CD4-positive, alpha-beta T cell treated with Interleukin-4 for 4 hours (primary cell): ENCODE measurements at regions not wholly inside any gene's neighbourhood (a gene's known extent, or its start where the extent isn't known, plus 50 kb on each side); places are given as distances from the start of the nearest gene placed in this dataset.

Source experiments
- DNase-seq: peaks from one replicate; pipeline ENCODE4 v3.0.0-alpha.2; 2020

DNA sequence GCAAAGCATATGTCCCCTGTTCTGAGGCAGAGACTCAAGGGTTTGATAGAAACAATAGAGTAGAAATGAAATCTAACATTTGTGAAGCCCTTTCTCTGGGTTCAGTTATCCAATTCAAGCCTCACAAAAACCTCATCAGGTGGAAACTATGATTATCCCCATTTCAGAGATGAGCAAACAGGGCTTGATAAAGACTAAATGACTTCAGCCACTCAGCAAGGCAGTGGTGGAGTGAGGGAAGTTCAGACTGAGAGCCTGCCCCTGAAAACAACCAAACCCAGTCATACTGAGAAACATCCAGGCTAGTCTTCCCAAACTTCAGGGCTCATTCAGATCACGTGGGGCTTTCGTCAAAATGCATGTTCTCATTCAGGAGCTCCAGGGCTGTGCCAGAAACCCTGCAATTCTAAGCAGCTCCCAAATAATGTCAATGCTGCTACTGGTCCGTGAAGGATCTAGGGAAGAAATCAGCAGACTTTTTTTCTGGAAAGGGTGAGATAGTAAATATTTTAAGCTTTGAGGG is 109.6 kb upstream of the KIT start:
- DNase-seq: no peak

DNA sequence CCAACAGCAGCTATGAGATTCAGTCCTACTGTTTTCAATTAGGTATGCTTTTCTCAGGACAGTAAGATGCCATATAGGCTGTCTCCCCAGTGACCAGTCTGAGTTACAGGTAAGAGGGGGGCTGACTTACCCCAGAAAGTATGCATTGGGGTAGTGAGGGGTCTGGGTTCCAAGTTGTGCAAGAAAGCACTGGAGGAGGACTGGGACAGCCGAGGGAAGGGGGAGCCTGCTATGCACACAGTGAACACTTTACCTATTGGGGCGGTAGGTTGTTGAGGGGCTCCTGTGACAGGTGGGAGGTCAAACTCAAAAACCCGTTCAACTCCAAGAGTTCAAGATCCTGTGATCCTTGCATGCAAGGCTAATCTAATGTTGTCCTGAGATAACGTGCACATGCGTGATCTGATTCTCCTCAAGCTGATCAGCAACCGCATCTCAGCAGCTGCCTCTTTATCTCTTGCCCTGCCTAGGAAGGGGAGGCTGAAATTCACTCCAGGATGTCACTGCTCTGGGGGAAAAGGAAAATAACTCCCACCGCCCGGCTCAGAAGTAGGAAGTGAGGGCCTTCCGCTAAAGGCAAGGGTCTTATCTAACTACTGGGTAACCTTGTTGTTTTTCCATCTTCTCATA is 108.8 kb upstream of the KIT start:
- no peak for DNase-seq

DNA sequence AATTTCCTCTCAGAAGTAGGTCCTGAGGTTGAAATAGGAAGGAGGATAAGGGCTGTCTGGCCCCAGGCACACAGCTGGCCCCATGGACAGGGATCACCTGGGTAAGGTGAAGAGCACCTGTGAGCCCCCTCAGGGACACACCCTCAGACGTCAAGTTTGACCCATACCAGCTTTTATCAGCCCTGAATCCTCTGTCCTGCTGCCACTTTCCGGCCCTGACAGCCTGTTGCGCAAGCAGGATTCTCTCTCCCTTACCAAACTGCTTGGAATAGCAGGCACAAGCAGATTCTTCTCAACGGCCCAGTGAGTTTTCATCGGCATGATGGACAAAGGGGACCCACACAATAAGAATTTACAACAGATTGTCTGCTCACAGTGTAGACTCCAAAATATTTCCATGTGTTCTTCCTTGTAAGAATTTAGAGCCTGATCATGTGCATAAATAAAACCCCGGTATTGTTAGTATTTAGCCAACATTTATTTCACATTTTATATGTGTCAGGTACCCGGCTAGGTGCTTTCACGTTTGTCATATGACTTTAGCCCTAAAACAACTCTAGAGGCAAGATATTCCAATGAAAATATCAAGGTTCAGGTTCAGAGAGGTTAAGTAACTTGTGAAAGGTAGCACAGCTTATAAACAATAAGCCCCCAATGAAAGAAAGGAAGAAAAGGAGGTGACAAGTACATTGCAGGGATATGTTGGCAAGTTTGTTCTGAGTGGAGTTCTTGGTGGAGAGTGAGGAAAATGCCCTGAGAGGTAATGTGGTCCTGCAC is 107.2 kb upstream of the KIT start:
- DNase-seq: no peak

DNA sequence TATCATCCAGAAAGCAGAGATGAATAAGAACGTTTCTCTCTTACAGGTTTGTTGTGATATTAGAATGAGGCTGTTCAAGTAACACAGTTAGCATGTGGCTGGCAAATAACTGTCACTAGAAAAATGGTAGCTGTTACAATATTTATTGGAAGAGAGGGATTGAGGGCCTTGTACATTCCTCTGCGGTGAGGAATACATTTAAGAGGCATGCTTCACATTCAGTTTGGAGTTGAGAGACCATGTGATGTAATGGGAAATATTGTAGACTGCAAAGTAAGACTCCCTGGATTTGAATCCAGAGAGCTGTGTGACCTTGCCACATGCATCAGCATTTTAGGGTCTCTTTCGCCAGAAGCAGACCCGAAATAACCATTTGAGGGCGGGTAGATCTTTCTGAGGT is 104.8 kb upstream of the KIT start:
- DNase-seq: no peak

DNA sequence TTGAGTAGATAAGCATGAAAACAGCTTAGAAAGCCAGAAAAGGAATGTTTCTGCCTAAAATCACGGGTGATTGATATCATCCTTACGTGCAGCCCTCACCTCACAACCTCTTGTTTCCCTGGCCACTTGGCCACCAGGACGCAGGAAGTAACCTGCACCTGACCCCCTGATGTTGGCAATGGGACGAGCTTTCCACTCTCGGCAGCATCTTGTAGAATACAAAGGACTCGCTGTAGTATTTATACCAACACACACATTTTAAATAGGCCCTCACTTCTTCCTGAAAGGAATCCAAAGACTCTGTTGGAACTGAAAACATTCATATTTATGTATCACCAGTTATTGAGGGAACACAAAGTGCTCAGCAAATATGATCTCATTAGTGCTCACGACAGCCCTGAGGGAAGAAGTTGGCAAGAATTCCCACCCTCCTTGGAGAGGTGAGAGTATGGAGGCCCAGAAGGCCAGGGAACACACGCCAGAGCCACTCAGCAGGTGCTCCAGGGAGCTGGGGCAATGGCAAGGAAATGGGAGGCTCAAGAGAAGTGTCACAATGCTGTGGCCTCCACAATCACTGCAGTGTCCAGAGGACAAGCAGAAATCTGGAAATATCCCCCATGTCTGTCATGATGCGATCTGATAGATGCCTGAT is 103.3 kb upstream of the KIT start:
- DNase-seq: no peak

DNA sequence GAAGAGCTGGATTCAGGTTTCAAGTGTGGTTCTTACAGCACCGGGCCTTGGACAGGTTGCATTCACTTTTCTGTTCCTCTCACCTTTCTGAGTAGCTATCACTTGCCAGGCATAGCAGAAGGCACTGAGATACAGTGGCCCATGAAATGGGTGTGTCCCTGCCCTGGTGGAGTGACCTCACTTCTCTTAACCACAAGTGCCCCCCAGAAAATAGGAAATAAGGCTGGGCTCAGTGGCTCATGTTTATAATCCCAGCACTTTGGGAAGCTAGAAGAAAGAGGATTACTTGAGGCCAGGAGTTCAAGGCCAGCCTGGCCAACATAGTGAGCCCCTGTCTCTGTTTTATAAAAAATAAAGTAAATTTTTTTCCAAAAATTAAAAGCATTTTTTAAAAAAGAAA is 101.7 kb upstream of the KIT start:
- DNase-seq: no peak

DNA sequence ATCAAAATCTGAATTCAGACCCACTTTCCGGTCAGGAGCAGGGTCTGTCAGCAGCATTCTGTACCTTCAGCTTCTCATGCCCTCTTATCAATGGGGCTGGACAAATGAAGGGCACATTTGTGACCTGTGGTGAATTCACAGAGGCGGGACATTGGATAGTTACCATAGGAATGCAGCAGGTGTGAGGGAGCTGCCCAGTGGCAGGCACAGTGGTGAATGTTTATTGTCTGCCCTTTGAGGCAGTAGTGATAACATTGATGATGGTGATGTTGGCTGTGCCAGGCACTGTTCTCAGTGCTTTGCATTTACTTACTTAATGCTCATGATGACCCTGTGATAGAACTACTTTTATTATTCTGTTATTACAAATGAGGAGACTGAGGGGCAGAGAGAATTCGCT is 101.2 kb upstream of the KIT start:
- DNase-seq: no peak

DNA sequence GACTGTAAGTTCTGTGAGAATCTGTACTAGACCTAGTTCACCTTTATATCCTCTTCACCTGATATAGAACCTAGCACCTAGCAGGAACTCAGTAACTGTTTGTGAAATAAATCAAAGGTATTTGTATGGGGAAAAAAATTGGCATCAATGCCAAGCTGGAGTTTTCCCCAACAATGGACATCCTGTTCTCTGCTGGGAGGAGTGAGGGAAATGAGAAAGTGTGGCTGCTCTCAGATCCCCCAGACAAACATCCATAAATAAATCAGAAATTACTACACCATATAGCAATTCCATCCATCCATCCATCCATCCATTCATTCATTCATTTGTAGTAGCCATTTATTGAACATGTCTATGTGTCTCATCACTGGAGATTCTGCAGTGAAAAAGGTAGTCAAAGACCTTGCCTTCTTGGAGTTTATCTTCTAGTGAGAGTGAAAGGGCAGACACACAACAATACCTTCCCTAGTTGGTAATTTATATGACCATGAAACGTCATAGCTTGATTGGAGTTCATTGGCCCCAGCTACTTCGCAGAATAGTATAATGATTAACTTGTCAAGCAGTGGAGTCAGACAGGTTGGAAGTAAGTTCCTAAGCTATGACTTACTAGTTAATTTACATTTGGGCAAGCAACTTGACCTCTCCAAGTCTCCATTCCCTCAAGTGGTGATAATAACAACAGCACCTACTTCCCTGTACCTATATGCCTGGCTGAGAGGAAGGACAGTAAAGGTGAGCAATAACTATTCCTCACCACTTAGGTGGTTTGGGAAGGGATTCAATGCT is 98.7 kb upstream of the KIT start:
- no peak for DNase-seq

DNA sequence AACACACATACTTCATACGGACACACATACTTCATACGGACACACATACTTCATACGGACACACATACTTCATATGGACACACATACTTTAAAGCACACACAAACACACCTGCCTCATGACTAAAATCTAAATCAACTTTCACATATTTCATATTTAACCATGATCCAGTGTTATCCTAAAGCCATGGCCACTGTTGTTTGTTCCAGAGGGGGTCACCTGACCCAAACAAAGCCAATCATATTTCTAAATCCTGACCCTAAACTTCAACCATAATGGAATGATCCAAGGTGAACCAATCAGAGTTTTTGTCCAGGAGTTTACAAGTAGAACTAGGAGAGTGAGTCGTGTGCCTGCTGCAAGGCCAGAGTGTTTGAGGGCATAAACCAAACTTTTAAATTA is 97.2 kb upstream of the KIT start:
- no peak for DNase-seq

DNA sequence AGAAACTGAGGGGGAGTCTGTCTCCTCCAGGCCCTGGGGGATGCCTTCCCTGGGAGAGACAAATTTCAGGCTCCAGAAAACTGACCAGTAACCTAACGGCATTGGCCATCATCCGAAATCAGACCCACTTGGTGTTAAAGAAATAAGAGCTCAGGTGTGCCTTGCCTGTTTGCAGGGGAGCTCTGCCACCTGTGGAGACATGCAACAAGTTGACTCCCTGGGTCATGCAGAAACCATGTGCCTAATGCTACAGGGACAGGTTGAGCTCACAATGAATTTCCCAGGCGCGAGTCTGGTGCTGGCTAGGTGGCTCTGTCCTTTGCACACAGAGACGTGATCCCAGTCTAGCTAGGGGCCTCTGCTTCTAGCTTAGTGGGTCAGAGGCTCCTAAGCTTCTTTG is 95.8 kb upstream of the KIT start:
- no peak for DNase-seq

DNA sequence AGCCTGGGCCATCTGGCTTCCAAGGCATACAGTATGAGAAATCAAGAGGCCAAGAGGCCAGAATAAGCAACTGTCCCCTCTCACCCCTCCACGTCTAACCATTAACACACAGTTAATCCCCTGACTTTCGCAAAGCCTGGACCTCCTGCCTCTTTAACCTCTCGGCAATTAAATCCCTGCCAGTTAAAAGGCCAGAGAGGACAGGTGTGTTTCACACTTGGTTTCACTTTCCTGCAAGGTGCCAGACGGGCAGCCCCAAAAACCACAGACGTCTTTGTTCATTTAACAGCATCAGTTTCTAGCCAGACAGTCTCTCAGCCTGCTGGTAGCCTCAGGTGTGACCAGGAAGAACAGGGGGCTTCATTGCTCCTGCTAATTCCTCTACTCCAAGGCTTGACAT is 91.1 kb upstream of the KIT start:
- no peak for DNase-seq

DNA sequence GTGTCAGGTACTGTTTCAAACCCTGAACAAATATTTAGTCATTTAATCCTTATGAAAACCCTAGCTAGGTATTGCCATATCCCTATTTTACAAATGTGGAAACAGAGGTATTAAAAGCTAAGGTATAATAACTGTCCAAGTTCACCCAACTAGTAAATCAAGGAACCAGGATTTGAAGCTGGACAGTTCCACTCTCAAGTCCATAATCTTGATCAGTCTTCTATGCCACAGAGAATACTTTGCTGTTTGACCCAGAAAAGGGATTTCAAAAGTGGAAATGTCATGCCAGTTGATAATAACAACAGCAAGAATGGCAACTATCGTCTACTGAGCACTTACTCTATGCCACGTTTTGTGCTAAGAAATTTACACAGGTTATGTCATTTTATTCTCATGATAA is 90.4 kb upstream of the KIT start:
- no peak for DNase-seq

DNA sequence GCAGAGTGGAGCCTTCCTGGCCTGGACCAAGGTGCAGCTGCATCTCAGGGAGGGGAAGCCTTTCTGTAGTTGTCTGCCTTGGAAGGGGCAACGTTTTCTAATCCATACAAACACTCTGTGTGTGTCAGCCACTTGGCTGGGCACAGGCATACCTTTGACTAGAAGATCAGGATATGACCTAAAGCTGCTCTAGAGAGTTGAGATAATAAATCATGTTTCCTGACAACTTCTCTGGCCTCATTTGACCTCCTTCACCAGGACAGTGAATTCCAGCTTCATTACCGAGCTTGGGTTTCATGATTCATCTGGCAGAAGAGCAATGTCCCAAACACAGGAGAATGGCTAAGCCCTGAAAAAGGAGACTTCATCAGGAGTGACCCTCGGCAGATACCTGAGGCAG is 89.6 kb upstream of the KIT start:
- no peak for DNase-seq

DNA sequence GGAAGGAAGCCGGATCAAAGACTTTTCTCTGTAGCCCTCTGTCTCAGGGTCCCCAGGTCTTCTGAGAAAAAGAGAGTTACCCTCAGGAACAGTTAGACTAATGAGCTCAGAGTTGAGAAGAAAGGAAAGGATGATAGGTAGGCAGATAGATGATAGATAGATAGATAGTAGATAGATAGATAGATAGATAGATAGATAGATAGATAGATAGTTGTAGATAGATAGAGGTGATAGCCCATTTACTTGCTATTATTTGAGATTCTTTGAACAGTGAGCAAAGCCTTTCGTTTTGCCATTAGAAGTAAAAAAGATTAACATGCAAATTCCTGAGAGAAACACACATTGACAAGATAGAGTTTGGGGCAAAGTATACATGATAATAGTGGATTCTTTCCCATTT is 86.9 kb upstream of the KIT start:
- no peak for DNase-seq

DNA sequence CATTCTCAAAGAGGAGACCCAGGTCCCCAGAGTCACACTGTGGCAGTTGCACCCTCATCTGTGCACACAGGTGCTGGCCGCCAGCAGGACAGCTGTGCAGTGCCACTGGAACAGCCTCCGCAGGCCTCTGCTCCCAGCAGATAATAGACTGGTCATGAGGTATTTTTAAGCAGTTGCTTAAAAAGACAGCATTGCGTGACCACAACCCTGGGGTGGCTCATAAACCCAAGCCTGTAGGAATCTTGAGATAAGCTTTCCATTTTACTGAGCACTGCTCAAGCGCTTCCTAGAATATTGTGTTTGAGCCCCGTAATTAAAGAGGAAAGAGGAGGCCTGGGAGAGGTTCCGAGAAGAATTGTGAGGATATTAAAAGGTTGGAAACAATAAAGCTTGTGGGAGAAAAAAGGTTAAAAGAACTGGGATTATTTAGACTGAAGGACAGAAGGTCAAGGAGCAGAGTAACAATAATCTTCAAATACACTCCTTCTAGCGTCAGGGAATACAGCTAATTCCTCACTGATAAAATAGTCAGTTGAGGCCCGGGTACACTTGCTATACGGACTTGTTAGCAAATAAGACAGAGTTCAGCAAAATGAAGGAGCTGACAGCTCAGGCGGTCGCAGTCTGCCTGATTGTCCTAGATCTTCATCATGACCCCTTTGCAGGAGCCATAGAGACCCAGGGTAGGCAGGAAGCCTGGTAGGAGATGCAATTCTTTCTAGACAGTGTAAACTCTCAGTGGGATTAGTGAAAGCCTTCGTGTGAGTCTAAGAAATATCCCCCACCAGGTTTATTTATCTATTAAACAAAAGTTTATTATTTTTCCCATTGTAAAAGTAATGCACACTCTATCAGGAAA is 86.2 kb upstream of the KIT start:
- no peak for DNase-seq

DNA sequence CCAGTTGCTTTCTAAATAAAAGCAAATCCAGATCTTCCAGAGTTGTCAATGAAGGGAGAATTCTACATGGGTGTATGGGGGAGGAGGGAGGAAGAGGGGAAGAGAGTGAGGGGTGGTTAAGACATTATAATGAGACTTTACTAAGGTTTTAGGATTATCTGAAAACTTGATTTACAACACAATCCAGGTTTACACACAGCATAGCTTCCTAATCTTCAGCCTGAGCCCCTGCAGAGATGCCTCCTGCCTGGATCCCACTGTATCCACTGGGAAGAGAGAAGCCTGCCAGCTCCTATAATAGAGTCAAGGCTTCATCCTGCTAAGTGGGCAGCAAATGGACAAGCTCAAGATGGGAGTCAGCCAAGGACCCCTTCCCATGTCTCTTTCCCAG is 85.6 kb upstream of the KIT start:
- no peak for DNase-seq

DNA sequence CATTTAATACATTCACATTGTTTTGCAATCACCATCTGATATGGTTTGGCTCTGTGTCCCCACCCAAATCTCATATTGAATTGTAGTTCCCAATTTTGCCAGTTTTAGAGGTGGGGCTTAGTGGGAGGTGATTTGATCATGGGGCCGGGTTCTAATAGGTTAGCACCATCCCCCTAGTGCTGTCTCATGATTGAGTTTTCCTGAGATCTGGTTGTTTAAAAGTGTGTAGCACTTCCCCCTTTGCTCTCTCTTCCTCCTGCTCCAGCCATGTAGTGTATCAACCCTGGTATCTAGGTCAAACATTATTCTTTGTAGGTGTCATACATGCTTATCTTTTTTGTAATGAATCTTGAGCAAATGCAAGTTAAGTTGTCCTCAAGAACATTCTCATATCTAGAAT is 83.3 kb upstream of the KIT start:
- no peak for DNase-seq

DNA sequence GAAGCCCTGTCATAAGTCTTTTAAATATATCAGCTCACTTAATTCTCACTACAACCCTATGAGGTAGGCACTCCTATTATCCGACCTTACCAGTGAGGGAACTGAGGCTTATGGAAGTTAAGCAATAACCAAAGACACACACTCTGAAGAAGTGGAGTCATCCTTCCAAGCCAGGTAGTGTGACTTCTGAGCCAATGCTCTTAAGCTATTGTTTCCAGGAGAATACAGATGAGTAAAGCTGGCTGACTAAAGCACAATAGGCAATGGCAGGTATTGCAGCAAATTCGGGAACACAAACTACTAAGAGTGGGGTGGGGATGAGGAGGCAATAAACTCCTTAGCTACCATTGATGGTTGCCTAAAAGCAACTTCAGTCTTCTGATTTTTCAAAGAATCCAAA is 81.8 kb upstream of the KIT start:
- no peak for DNase-seq

DNA sequence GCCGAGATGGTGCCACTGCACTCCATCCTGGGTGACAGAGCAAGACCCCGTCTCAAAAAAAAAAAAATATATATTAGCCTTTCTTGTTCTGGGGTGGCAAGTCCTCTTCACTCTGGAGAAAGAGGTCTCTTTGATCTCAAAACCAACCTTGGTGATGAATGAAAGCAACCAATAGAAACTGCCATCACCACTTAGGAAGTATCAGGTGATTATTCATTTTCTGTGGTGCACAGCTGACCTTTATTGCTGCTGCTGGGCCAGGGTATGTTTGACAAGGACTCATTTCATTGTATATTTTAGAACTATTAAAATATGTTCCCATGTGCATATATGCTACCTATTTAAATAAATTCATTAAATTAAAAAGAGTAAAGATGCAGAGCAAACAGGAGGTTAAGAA is 76.0 kb upstream of the KIT start:
- DNase-seq: no peak

DNA sequence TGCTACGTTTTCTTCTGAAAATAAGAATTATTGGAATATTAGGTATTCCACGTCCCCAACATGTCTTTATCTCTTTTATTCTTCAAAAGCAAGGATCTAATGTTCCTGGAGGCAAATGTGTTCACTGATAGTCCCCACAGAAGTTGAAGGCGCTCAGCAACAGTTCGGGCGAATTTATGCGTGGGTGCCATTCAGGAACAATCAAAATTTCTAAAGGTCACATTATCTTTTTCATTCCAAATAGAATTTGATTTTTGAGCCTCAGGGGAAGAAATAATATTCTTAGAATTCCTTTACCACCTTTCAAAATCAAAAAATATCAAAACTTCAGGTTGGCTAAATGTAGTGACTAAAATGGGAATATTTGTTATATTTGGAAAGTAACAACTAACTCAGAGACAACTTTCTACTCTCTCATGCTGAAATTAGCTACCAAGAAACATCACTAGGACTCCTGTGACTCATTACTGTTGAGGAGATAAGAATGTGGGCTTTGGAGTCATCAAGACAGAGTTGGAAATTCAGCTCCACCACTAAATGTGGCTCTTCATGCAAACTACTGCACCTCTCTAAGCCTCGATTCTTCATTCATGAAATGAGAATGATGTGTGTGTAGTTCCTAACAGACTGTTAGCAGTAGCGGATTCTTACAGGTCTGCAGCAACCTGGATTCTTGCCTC is 72.3 kb upstream of the KIT start:
- no peak for DNase-seq

DNA sequence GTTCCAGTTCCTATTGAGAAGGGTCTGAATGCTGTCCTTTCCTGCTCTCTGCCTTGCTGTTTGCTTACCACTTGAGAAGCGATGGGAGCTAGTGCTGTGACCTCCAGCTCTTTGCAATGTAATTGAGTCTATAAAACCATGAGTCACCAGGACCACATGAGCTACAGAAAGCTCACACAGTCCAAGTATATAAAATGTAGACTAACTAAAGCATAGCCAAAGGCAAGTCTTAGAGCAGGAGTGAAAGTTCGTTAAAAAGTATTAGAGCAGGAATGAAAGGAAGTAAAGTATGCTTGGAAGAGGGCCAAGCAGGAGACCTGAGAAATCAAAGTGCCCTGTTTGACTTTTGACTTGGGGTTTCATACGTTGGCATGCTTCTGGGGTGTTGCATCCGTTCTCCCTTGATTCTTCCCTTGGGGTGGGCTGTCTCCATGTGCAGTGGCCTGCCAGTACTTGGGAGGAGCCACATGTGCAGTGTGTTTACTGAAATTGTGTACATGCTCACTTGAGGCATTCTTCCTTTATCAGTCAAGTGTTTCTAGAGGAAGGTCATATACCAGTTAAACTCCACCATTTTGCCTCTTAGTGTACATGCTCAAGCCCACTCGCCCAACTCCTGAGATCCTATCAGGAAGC is 71.3 kb upstream of the KIT start:
- no peak for DNase-seq
